ENCODE measurements at regions not wholly inside any gene's neighbourhood (a gene's known extent, or its start where the extent isn't known, plus 50 kb on each side); places are given as distances from the start of the nearest gene placed in this dataset.

DNA sequence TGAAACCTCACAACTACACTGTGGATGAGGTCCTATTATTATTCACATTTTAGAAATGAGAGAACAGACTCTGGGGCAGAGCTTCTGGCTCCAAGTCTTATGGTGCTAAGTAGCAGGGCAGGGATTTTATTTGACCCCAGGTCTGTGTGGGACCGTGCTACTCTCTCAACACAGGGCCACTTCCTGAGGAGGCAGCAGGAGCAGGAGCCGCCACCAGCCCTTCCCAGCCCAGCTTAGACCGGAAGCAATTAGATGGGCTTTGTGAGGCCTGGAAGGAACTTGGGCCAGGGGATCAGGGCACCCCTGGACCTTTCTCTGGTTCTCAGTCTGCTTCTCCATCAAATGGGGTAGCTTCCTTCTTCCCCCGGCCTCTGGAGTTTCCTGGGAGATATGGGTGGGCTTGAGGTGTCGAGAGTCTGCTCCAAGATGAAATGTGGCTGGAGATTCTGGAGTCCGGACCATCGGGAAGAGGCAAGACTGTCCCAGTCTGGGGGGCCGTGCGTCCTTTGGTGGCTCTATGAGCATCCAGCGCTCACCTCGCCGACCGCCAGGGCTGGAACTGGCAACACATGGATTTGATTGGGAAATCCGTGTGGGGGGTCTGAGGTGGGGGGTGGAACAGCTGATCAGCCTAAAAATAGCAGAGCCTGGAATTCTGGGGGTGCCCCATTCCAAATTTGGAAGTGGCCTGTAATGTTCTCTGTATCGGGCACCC lies 136.8 kb downstream of the FOXD2 start:
- DNase-seq (ENCODE audit: low read depth), result no peak

DNA sequence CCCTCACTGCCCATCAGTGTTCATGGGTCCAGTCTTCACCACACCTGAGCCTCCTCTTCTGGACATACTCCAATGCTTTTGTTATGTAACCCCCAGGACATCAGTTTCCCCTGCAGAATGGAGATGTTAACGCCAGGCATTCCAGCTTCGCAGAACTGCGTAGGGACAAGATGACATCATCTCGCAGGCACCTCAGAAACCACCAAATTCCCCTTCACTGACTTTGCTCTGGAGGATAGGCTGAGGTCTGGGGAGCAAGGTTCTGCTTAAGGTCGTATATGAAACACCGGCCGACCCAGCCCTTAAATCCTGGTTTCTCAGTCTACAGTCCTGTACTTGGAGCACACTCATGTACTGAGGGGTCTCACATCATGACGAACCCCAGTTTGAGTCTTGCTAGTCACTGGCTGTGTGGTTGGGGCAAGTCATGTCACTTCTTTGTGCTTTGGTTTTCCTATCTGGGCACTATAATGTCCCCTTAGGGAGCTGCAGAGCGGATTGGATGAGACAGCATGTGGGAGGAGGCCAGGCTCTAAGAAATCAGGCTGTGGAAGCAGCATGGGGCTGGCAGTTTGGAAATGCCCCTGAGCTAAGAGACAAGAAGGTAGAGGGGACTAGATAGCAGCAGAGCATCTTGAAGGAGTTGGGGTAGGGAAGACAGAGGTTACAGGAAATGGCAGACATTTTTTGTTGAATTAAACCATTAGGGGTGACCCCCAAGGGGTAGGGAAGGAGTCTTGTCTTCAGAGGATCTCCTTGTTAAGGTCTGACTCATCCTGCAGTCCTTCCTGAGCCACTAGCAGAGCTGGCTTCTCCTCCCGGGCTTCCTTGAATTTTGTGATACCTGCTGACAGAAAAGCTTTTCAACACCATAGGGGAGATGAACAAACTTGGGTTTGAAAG lies 138.3 kb downstream of the FOXD2 start:
- no peak for DNase-seq (ENCODE audit: low read depth)

DNA sequence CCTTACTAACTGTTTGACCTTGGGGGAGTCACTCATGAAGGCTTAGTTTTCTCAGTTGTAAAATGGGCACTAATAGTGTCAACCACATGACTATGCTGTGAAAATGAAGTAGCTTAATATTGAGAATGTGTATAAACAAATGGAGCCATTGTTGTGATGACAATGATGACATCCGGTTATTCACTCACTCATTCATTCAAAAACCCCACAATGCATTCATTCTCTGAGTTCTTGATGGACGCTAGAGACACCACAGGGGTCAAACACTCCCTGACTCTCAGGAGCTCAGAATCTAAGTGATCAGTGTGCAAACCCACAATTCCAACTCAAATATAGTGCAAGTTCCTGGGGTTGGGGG lies 138.9 kb downstream of the FOXD2 start:
- DNase-seq (ENCODE audit: low read depth), result no peak

DNA sequence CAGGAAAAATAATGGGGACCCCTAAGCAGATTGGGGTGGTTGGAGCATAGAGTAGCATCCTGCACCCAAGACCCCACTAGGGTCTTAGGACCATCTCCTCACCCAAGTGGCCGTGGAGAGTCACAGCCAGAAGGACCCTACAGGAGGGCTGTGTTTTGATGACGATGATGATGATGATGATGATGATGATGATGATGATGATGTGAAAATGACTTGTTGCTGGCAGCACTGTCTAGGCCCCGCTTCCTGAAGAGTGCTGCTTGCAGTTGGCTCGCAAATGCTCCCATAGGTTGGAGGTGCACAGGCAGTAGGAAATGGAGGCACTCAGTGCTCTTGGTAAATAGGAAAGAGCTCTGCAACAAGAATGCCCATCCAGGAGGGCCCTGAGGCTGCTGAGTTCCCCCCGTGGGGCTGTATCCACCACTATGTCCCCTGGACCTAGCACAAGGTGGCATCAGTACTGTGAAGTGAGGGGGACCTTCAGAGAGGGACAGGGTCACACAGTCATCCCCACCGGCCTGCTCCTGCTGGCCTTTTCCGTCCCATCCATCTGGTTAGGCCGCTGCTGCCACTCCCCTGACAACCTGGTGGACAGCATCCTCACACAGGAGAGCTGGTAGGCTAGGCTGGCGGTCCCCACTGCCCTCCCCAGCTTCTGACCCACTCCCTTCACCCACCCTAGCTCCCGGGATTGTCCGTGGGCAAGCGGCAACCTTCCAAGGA lies 139.6 kb downstream of the FOXD2 start:
- no peak for DNase-seq (ENCODE audit: low read depth)

DNA sequence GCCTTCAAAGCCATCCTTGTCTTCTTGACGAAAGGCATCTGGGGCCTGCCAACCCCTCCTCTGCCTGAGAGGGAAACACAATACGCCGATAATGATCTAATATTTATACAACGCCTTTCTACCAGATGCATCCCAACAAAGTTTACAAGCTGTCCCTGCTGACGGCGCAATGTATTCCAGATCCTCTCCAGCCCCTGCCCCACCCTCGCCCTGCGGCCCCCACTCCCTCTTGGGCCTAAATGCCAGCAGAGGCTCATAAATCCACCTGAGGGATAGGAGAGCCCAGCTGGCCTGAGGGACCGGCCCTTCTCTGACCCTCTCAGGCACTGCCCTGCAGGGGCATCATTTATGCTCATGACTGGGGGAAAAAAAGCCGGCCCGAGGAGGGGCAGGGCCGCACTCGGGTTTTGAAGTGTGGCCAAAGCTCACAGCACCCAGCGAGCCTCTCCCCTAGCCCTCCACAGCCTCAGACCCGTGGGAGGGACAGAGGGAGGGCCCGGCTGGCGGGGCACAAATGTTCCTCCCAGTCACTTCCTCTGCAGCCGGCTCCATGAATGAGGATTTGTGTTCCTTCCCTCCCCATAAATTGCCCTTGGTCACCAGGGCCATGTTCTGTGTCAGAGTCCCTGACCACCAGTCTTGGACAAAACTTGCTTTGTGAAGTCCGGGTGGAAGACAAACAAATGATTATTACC lies 140.3 kb downstream of the FOXD2 start:
- DNase-seq (ENCODE audit: low read depth), result no peak

DNA sequence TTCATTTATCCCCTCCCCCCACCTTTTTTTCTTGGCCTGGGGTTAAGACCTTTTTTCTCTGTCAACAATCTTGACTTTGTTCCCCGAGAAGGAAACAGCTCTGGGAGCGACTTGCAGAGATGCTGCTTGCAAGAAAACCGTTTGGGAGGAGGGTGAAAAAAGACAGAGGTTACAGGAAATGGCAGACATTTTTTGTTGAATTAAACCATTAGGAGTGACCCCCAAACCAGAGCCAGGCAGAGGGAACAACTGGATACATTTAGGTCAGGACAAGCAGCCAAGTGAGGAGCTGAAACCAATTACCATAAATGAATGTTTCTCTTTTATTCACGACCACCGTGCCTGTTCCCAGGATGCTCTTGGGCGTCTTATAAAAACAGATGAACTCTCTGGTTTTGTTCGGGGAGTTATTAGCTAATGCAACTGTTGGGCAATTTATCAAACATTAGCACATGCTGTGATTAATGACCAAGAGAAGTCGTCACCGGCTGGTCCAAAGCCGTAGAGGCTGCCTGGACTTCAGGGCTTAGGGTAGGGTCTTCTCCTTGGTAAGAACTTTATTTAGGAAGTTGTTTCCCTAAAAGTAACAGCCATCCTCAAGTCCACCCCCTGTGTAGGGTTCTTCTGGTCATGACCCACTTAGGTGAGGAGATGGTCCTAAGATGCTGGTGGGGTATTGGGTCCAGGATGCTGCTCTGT lies 141.0 kb downstream of the FOXD2 start:
- DNase-seq (ENCODE audit: low read depth), result no peak

DNA sequence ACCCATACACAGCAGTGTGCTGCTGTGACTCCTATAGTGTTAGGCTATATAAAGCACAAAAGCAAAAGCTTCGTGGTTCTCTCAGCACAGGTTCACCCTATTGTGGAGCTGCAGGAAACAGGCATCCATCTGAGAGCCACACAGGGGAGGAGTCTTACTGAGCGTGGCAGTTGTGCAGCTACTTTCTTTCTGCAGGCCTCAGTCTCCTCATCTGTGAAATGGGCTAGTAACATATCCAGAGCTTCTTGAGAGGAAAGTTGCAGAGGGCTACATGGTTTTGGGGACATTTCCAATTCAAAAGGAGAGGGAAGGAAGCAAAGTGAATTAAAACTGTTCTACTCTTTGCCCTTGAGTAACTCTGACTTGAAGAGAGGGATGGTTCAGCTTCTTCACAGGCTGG lies 142.0 kb downstream of the FOXD2 start:
- DNase-seq (ENCODE audit: low read depth), result no peak

DNA sequence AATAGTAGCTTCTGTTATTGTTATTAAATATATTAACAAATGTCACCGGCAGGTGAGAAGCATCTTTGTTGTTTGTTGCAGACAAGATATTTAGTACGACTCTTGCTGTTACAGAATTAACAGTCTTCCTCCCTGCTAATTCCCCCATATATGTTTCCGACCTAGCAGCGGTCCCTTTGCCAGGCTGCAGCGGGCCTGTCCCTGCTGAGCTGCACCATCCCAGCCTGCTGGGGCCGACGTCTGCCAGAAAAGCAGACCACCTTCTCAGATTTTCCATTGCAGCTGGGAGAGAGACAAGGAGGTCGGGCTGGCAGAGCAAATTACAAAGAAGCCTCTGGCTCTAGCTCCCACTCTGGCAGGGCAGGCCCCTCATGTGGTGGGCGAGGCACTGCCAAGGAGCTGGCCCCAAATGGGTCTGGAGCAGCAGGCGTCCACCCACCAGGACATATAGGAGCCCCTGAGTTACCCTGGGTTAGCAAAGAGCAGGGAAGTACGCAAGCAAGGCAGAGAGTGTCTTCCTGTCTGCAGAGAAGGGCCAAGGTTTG lies 142.7 kb downstream of the FOXD2 start:
- DNase-seq (ENCODE audit: low read depth), result no peak

DNA sequence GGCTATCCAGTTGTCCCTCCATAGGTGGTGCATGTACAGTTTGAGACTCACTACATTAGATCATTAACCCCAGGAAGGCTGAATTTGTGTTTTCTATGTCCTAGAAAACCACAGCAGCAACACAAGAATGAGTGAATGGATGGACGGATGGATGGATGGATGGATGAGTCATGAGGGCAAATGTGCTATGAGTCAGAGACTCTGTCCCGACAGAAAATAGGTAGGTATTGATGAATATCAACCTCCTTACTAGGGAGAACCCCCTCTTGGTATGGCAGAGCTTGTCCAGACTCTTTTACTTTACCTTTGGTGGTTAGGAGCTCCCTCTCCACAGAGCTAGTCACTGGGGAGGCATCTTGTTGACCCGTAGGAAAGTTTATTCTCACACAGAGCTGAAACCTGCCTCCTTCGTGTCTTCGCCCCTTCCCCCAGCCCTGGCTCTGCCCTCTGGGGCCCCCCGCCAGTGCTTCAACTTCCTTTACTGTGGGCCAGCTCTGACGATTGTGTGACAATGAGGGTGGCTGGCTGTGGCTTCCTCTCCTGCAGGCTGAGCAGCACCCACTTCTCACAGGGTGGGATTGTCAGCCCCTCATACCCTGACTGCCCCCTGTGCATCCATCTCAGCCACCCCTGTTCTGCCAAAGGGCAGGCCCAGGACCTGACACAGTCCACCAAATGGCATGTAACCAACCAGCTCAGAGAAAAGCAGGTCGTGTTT lies 145.2 kb downstream of the FOXD2 start:
- DNase-seq (ENCODE audit: low read depth), result no peak

DNA sequence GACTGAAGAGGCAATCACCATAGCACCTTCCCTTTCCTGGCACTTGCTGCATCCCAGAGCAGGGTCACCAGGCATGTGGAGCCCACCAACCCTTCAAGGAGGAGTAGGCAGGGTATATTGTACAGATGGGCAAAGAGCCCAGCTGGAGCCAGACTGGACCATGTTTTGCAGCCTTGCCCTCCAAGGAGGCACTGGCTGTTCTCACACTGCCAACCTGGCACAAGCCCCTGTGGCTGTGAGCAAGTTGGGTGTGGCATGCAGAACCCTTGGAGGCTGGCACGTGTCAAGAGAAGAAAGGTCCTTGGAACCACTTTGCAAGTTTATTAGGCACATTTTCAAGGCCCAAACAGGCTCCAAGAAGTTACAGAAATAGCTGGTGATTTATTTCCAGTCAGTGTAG lies 146.4 kb downstream of the FOXD2 start:
- DNase-seq (ENCODE audit: low read depth), result no peak

DNA sequence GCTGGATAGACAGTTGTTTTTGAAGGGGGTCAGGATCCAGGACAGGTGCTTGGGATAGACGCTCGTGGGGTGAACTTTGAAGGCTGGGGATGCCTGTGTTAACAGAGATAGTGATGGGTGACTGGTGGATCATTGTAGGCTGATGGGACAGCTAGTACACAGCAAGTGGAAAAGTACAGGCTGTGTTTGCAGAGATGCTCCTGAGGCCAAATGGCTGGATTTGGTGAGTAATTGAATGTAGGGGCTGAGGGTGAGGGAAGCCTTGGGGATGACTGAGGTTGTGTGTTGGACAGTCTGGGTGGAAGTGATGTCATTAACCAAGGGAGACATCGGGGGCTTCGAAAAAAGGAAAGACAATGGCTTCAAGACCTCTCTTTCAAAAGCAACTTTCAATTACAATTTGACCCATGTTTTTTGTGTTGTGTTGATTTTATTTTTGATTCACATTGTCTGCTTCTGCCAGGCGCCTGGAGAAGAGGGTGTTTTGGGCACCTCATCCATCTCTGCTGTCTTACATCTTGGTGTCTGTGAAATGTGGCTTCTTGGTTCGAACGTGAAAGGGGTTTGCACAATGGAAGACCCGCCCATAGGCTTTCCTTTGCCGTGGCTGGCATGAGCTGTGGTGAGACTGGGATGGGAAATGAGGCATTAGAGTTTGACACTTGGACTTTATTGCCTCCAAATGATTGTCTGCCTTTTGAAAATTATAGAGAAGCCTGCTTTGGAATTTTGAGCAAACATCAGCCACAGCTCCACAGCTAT lies 147.5 kb downstream of the FOXD2 start:
- DNase-seq (ENCODE audit: low read depth), result no peak

DNA sequence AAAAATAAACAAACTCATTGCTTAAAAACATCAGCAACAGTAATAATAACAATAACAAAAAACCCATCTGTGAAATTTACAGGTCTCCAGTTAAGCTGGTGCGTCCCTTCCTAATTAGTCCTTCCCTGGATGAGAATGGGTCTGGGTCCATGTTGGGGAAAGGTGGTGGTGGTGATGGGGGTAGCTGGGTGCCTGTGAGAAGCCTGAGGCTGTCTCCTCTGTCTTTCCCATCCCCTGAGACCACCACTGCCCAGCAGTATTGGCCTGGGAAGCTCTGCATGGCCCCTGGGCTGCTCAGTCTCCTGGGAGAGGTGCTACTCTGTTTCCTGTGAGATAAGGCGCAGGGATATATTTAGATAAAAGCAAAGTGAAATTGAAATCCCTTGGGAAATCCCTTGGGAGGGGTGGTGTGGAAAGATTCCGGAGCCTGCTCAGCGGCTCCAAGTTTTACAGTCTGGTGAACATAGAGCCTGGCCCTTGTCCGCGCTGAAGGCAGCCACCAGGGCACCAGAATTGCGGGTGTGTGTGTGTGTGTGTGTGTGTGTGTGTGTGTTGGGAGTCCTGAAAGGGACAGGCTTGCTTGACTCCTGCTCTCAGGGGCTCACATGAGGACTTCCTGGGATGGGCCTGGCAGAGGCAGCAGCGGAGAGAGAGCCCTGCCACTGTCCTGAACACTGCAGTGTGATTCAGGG lies 150.2 kb downstream of the FOXD2 start:
- DNase-seq (ENCODE audit: low read depth), result no peak

DNA sequence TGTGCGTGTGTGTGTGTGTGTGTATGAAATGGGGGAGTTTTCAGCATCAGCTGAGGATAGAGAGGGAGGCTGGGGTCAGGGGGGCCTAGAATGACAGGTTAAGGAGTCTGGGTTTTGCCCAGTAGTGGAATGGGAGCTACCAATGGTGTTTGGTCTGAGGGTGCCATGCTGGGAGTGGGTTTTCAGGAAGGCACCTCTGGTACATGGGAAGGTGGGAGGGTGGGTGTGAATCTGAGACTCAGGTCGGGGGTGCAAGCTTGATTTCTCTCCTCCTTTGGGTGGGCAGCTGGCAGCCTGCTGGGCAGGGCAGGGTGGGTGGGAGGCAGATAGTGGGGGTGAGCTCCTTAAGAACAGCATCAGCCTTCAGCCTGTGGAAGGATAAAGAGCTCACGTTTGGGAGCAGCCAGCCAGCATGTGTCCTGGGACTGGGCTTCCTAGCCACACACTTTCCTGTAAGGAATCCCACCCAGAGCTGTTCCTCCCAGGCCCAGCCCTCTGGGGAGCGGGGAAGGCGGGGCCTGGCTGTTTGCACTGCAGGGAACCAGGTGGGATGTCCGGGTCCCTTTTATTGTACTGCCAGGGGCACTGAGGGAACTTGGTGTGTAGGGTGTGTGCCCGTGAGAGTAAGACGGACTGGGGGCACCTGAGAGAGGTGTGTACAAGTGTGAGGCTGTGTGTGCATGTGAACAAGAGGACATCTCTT lies 152.8 kb downstream of the FOXD2 start:
- DNase-seq (ENCODE audit: low read depth), result no peak

DNA sequence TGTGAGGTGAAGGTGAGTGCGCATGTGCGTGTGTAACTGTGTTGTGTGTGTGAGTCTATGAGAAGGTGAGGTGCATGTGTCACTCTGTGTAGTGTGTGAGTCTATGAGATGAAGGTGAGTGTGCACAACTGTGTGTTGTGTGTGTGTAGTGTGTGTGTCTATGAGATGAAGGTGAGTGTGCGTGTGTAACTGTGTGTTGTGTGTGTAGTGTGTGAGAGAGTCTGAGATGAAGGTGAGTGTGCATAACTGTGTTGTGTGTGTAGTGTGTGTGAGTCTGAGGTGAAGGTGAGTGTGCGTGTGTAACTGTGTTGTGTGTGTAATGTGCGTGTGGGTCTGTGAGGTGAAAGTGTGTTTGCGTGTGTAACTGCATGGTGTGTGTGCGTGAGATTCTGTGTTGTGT lies 154.0 kb downstream of the FOXD2 start:
- no peak for DNase-seq (ENCODE audit: low read depth)

DNA sequence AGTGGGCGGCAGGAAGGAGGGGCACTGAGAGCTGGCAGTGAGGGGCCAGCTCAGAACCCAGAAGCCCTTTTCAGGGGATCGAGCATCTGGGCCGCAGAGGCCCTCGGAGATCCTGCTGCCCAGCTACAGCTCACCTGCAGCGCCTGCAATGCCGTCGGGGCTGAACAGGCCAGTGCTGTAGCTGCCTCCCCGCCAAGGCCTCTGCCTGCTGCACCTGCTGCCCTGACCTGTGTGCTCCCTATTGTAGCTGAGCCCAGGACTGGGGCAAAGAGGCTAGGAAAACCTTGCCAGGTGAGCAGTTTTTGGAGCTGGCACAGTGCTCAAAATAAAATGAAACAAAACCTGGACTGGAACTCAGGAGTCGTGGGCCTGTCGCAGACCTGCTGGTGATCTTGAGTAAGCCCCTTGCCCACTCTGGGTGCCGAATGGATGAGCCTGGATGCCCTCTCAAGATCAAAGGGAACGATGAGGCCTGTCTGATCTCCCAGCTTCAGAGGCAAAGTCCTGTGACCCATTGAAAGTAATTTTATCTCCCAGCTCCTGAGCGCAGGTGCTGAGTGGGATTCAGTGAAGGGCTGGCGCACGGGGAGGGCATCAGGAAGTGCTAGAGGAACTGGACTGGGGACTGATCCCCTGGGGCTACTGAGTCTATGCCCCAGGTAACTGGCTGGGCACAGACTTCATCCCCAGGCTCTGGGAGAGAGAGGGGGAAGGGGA lies 154.6 kb downstream of the FOXD2 start:
- DNase-seq (ENCODE audit: low read depth), result no peak

DNA sequence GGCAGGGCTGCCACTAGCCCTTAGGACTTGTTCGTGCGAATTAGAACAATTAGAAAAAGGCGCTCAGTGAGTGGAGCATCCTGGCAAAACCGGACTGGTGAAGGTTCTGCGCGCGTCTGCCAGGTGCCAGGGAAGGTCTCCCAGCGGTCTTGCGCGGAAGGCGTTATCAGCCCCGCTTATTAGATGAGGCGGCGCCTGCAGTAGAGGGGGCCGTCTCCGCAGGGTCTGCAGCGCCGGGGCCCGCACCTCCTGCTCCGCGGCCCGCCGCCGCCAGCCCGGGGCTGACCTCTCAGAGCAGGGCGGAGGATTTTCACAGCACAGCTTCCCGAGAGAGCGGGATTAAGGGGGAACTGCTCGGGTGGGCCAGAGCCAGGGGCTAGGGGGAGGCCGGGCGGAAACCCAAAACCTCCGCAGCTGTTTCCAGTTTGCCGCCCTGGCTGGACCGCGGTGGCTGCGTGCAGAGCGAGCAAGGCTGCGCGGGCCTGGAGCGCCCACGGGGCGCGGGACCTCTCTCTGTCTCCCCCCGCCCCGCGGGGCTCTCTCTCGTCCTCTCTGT lies 155.2 kb downstream of the FOXD2 start:
- DNase-seq (ENCODE audit: low read depth), result no peak

DNA sequence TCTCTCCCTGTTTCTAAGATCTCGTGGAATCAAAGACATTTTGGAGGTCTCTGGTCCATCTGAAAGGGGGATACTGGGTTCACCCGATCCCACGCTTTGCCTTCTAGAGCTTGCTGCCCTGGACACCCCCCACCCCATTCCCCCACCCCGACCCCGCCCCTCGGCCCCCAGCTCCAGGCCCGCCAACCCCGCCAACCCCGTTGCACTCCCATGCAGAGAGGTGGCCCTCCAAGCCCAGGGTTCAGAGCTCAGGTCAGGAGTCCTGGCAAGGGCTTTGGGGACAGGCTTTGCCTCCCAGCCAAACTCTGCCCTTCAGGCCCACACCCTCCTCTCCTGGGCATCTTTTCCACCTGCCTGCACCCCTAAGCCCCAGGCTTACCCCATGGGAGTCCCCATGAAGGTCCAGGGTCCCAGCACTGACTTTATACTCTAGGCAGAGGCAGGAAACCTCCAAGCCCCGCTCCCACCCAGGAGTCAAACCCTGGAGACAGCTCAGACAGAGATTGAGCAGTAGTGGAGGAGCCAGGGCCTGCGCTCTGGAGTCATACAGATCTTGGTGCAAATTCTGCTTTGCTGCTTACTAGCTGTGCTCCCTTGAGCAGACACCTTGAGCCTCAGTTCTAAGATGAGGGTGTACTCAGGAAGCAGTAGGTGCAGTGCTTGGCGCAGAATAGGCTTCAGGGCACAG lies 155.9 kb downstream of the FOXD2 start:
- no peak for DNase-seq (ENCODE audit: low read depth)

All from activated gamma-delta T cell treated with anti-CD3 and anti-CD28 coated beads, Interleukin-2, amount 50 U/mL, for 16 hours (primary cell).